ENCODE measurements at regions not wholly inside any gene's neighbourhood (a gene's known extent, or its start where the extent isn't known, plus 50 kb on each side); places are given as distances from the start of the nearest gene placed in this dataset.

DNA sequence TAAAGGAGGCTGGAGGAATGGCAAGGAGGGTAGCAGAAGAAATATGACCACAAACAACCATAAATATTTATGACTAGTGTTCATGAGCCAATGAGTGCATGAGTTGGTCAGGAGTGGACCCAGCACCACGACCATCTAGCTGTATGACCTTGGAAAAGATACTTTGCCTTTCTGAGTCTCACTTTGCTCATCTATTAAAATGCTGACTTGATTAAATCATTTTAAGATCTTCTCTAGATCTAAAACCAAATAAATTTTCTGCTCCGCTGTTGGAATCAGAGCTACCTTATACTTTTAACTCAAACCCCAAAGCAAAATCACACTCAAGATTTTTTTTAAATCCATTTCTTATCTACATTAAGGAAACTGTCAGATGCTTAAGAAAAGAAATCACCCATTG lies 207.0 kb downstream of the GPAM start:
- ChIA-PET CTCF (no interaction called here), POLR2A (no interaction called here)
- ATAC-seq (no peak), DNase-seq (ENCODE audit: low spot score) (no peak)
- no peak for TF ChIP-seq ZBTB21 (CRISPR knock-in tag; IDR thresholded peaks at IDR 0.05; ENCODE audit: borderline replicate concordance)
- TF ChIP-seq TCF7 (CRISPR knock-in tag; IDR thresholded peaks at IDR 0.05; ENCODE audit: low read depth), result no peak
- no peak for TF ChIP-seq ATF1 (CRISPR knock-in tag; IDR thresholded peaks at IDR 0.05)
- TF ChIP-seq CBFB (CRISPR knock-in tag; IDR thresholded peaks at IDR 0.05; ENCODE audit: low read depth), result no peak
- peaks cover 12% of the 10 kb centered on the region; the same call in 1 of the 2 replicates for H3K9me3 Mint-ChIP-seq
- no peak overlapping the region for H3K4me3 Mint-ChIP-seq
- no peaks in the 10 kb centered on the region for H3K36me3 Mint-ChIP-seq
- no peak overlapping the region for H3K27ac Mint-ChIP-seq
- no peaks in the 10 kb centered on the region for H3K27me3 Mint-ChIP-seq (ENCODE audit: low read depth)
- no peaks in the 10 kb centered on the region for H3K4me1 Mint-ChIP-seq

DNA sequence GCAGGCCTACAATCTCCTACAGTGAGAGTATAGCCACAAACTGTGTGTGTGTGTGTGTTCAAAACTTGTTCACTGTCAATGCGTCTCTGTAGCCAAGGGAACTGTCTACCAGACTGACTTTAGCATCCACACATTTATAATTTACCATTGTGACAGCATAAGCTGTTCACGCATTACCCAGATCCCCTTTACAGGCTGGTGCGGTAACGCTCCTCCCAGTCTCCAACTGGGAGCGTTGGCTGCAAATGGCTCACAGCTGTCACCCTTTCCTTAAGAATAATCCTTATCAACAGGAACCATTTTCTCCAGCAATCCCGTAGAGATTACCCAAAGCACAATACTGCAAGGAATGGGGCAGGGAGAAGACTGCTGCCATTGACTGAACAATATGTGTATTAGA lies 199.5 kb downstream of the GPAM start:
- no peak overlapping the region for H3K4me3 Mint-ChIP-seq
- no peak overlapping the region for H3K27ac Mint-ChIP-seq
- CTCF ChIA-PET, result no interaction called here
- peaks cover 15% of the 10 kb centered on the region; the same call in 1 of the 2 replicates for H3K9me3 Mint-ChIP-seq
- no peak for TF ChIP-seq ZNF425 (CRISPR knock-in tag; conservative IDR thresholded peaks at IDR 0.05)
- no peak for TF ChIP-seq ATF2 (CRISPR knock-in tag; IDR thresholded peaks at IDR 0.05; ENCODE audit: borderline replicate concordance, low read depth)
- ATAC-seq, result peak; percentile 24; the same call in 1 of the 2 replicates
- no peaks in the 10 kb centered on the region for H3K36me3 Mint-ChIP-seq
- H3K4me1 Mint-ChIP-seq, result peaks cover 14% of the 10 kb centered on the region
- POLR2A ChIA-PET, result no interaction called here
- no peak for DNase-seq (ENCODE audit: low spot score)
- H3K27me3 Mint-ChIP-seq (ENCODE audit: low read depth), result no peaks in the 10 kb centered on the region

DNA sequence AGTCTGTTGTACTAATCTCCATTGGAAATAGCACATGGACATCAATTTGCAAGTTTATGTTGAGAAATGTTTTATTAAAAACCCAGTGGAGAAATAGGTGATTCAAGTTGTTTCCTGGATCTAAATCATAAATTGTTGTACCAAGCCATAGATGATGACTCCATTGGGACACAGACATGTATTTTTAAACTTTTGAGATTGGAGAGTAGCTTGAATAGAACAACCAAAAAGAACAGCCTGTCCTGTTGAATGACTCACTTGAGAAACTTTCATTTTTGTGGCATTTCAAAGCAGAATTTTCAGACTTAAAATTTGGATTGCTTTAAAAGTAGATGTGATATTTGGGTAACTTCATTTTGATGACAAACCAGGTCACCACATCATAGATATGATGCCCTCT lies 197.5 kb downstream of the GPAM start:
- ChIA-PET POLR2A (interaction anchor here (0.6 kb wide), 1 partner anchor 187 kb away, joined by 3 read pairs; no protein-coding TSS in a partner anchor), CTCF (interaction anchor here (0.7 to 1.8 kb wide), 2 partner anchors 151 to 1012 kb away, joined by 3 to 6 read pairs; no protein-coding TSS in a partner anchor)
- TF ChIP-seq, protein P1, sequence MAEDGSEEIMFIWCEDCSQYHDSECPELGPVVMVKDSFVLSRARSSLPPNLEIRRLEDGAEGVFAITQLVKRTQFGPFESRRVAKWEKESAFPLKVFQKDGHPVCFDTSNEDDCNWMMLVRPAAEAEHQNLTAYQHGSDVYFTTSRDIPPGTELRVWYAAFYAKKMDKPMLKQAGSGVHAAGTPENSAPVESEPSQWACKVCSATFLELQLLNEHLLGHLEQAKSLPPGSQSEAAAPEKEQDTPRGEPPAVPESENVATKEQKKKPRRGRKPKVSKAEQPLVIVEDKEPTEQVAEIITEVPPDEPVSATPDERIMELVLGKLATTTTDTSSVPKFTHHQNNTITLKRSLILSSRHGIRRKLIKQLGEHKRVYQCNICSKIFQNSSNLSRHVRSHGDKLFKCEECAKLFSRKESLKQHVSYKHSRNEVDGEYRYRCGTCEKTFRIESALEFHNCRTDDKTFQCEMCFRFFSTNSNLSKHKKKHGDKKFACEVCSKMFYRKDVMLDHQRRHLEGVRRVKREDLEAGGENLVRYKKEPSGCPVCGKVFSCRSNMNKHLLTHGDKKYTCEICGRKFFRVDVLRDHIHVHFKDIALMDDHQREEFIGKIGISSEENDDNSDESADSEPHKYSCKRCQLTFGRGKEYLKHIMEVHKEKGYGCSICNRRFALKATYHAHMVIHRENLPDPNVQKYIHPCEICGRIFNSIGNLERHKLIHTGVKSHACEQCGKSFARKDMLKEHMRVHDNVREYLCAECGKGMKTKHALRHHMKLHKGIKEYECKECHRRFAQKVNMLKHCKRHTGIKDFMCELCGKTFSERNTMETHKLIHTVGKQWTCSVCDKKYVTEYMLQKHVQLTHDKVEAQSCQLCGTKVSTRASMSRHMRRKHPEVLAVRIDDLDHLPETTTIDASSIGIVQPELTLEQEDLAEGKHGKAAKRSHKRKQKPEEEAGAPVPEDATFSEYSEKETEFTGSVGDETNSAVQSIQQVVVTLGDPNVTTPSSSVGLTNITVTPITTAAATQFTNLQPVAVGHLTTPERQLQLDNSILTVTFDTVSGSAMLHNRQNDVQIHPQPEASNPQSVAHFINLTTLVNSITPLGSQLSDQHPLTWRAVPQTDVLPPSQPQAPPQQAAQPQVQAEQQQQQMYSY (CRISPR knock-in tag; IDR thresholded peaks at IDR 0.05), result no peak
- TF ChIP-seq JUN (CRISPR knock-in tag; IDR thresholded peaks at IDR 0.05), result no peak
- Mint-ChIP-seq H3K4me1 (peaks cover 14% of the 10 kb centered on the region), H3K27ac (no peak overlapping the region), H3K4me3 (no peak overlapping the region), H3K36me3 (no peaks in the 10 kb centered on the region), H3K27me3 (ENCODE audit: low read depth) (no peaks in the 10 kb centered on the region), H3K9me3 (0 out of 2 replicates have a peak, but pooled peaks cover 3% of the 10 kb centered on the region)
- no peak for DNase-seq (ENCODE audit: low spot score)
- ATAC-seq, result no peak

GRCh38 chr10:111988646-111989045 lies 194.9 kb downstream of the GPAM start:
- ChIA-PET POLR2A (no interaction called here), CTCF (interaction anchor here (1.2 kb wide), 1 partner anchor 233 kb away, joined by 3 read pairs; no protein-coding TSS in a partner anchor)
- TF ChIP-seq CREB1 (CRISPR knock-in tag; IDR thresholded peaks at IDR 0.05), result no peak
- H3K4me3 Mint-ChIP-seq, result no peak overlapping the region
- H3K27ac Mint-ChIP-seq, result no peak overlapping the region
- H3K9me3 Mint-ChIP-seq, result 0 out of 2 replicates have a peak, but pooled peaks cover 3% of the 10 kb centered on the region
- no peak for ATAC-seq
- no peaks in the 10 kb centered on the region for H3K36me3 Mint-ChIP-seq
- no peaks in the 10 kb centered on the region for H3K27me3 Mint-ChIP-seq (ENCODE audit: low read depth)
- no peak for DNase-seq (ENCODE audit: low spot score)
- peaks cover 14% of the 10 kb centered on the region for H3K4me1 Mint-ChIP-seq

All from WTC11 (cell line).